Uterus (tissue), 3 donors: ENCODE measurements at regions not wholly inside any gene's neighbourhood (a gene's known extent, or its start where the extent isn't known, plus 50 kb on each side); places are given as distances from the start of the nearest gene placed in this dataset.

Experiments used
- DNase-seq, 2 donors: peaks; one replicate each; pipeline ENCODE4 v3.0.0-alpha.2; 2019 to 2020
- H3K27ac ChIP-seq, 2 donors: fragments of 200-600 bp; sonication (generic); 1 replicate in 1 of 2; 2 replicates in 1 of 2; pipeline ENCODE4 v1.5.1; 2016 to 2018
- H3K27me3 ChIP-seq, 2 donors: fragments of 200-600 bp; sonication (generic); one replicate each; pipeline ENCODE4 v1.5.1; 2018 to 2019; ENCODE audit warnings: control low read depth in 1 of 2
- H3K36me3 ChIP-seq, 2 donors: fragments of 200-600 bp; sonication (generic); one replicate each; pipeline ENCODE4 v1.5.1; 2019; ENCODE audit warnings: control low read depth in 1 of 2
- H3K4me1 ChIP-seq, 2 donors: fragments of 200-600 bp; sonication (generic); one replicate each; pipeline ENCODE4 v1.5.1; 2018 to 2019; ENCODE audit warnings: control low read depth in 1 of 2
- H3K4me3 ChIP-seq, 2 donors: fragments of 200-600 bp; sonication (generic); 1 replicate in 1 of 2; 2 replicates in 1 of 2; pipeline ENCODE4 v1.5.1; 2018 to 2019; ENCODE audit warnings: mild to moderate bottlenecking in 1 of 2
- H3K9me3 ChIP-seq, 2 donors: fragments of 200-600 bp; sonication (generic); one replicate each; pipeline ENCODE4 v1.5.1; 2019; ENCODE audit warnings: control low read depth in 1 of 2
- POLR2A ChIP-seq, 2 donors: fragments of 450-650 bp; IDR thresholded peaks; one replicate each; pipeline ENCODE4 v1.6.1; 2016; ENCODE audit warnings: antibody characterized with exemption in 2 of 2, mild to moderate bottlenecking in 1 of 2, moderate library complexity in 1 of 2
- intact Hi-C: fragments of 100-400 bp; cut with DNase I; formaldehyde crosslinking; loops from one replicate; pipeline ENCODE4 v1.15.1; 2023; ENCODE audit warnings: low total_unique reads
- TF ChIP-seq, protein P1 (sequence below), 4 experiments: fragments of 200-600 bp in 2 of 4; fragments of 450-650 bp in 2 of 4; sonication (generic) in 2 of 4; IDR thresholded peaks; one replicate each; pipeline ENCODE4 v1.5.1; 2016 to 2019; ENCODE audit warnings: antibody characterized with exemption in 4 of 4, mild to moderate bottlenecking in 2 of 4, moderate library complexity in 1 of 4
- donor health status: DM: yes; HTN: yes; CAD: no.

DNA sequence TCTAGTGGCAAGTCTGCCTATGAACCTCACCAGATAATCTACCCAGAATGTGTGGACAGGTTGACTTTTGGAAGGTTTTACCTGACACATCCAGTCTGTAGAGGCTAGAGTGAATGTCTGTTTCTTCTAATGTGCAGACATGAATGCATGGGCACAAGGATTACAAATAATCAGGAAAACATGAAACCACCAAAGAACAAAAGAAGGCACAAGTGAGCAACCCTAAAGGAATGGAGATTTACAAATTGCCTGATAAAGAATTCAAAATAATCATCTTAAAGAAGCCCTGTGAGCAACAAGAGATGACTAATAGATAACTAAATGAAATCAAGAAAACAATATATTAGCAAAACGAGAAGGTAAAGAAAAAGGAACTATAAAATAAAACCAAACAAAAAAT is 876.1 kb upstream of the ADGRB3 start:
- intact Hi-C loops: no loop called here

DNA sequence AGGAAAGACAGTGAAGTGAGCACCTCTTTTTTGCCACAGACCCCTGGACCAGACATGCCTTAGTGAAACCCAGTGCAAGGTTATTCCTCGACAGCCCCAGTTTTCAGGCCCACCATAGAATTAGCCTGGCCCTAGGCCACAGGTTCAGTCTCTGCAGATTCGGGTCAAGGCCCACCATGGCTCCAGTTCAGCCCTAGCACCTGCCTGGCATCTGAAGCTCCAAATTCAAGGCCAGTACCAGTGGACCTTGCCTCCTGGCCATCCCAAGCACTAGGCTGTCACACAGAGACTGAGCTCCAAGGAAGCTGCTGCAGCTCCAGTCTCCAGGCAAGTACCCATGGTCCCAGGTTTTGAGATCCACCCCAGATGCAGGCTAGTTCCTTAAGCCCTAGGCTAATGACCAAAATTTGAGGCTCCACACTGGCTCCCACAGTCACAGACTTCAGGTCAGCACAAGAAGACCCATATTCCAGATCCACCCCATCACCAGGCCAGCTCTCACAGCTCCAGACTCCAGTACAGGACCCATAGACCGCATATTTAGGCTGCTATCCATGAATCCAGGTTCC is 877.5 kb upstream of the ADGRB3 start:
- Histone ChIP-seq H3K4me1 (no peaks in the 10 kb centered on the region), H3K27ac (no peak overlapping the region), H3K36me3 (no peaks in the 10 kb centered on the region), H3K9me3 (no peaks in the 10 kb centered on the region), H3K4me3 (no peak overlapping the region), H3K27me3 (no peaks in the 10 kb centered on the region)
- no peak for DNase-seq
- intact Hi-C loops: no loop called here
- no peak for TF ChIP-seq POLR2A (IDR thresholded peaks at IDR 0.05)
- TF ChIP-seq, protein P1, sequence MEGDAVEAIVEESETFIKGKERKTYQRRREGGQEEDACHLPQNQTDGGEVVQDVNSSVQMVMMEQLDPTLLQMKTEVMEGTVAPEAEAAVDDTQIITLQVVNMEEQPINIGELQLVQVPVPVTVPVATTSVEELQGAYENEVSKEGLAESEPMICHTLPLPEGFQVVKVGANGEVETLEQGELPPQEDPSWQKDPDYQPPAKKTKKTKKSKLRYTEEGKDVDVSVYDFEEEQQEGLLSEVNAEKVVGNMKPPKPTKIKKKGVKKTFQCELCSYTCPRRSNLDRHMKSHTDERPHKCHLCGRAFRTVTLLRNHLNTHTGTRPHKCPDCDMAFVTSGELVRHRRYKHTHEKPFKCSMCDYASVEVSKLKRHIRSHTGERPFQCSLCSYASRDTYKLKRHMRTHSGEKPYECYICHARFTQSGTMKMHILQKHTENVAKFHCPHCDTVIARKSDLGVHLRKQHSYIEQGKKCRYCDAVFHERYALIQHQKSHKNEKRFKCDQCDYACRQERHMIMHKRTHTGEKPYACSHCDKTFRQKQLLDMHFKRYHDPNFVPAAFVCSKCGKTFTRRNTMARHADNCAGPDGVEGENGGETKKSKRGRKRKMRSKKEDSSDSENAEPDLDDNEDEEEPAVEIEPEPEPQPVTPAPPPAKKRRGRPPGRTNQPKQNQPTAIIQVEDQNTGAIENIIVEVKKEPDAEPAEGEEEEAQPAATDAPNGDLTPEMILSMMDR (IDR thresholded peaks at IDR 0.05): no peak

More for the DNA sequence above, 876.1 kb upstream of the ADGRB3 start:
- no peaks in the 10 kb centered on the region for H3K36me3 ChIP-seq
- no peak overlapping the region for H3K27ac ChIP-seq
- H3K27me3 ChIP-seq: no peaks in the 10 kb centered on the region
- H3K9me3 ChIP-seq: no peaks in the 10 kb centered on the region
- no peak for DNase-seq
- no peaks in the 10 kb centered on the region for H3K4me1 ChIP-seq
- no peak overlapping the region for H3K4me3 ChIP-seq
- no peak for TF ChIP-seq POLR2A (IDR thresholded peaks at IDR 0.05)
- TF ChIP-seq, protein P1 (IDR thresholded peaks at IDR 0.05): no peak

DNA sequence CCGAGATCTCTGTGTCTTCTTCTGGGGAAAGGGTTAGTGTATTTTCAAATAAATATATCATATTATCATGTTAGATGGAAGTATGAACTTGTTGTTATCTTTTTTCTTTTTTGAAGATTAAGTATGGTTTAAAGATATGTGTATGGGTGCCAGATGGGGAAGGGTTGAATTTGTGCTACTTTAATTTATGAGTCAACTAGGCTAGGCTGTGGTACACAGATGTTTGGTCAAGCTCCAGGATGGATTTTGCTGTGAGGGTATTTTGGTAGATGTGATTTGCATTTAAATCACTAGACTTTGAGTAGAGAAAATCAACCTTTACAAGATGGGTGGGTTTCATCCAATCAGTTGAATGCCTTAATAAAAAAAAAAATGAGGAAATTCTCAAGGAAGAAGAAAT is 886.6 kb upstream of the ADGRB3 start:
- no peaks in the 10 kb centered on the region for H3K4me1 ChIP-seq
- intact Hi-C loops: no loop called here
- TF ChIP-seq POLR2A (IDR thresholded peaks at IDR 0.05): no peak
- TF ChIP-seq, protein P1 (IDR thresholded peaks at IDR 0.05): no peak

DNA sequence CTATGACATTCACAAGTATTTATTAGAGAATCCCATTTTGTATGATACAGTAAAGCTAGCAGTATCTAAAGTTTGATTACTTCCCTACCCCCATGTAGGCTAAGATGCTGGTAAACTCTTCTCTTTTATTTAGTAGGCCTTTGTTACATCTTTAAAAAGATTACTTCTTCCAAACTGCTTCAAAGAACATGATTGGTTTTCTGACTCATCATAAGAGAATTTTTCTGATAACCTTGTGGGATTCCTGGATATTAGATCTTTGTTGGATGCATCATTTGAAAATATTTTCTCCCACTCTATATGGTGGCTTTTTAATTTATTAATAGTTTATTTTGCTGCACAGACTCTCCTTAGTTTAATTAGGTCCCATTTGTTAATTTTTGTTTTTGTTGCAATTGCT is 898.3 kb upstream of the ADGRB3 start:
- DNase-seq: no peak
- intact Hi-C loops: no loop called here
- no peaks in the 10 kb centered on the region for H3K27me3 ChIP-seq
- TF ChIP-seq, protein P1 (IDR thresholded peaks at IDR 0.05): no peak
- TF ChIP-seq POLR2A (IDR thresholded peaks at IDR 0.05): no peak
- H3K4me1 ChIP-seq: no peaks in the 10 kb centered on the region
- no peak overlapping the region for H3K4me3 ChIP-seq
- H3K27ac ChIP-seq: no peak overlapping the region
- no peaks in the 10 kb centered on the region for H3K36me3 ChIP-seq
- no peaks in the 10 kb centered on the region for H3K9me3 ChIP-seq

More for the DNA sequence above, 886.6 kb upstream of the ADGRB3 start:
- no peak for DNase-seq
- H3K27me3 ChIP-seq: no peaks in the 10 kb centered on the region
- H3K9me3 ChIP-seq: no peaks in the 10 kb centered on the region
- no peak overlapping the region for H3K27ac ChIP-seq
- H3K36me3 ChIP-seq: no peaks in the 10 kb centered on the region
- H3K4me3 ChIP-seq: no peak overlapping the region

DNA sequence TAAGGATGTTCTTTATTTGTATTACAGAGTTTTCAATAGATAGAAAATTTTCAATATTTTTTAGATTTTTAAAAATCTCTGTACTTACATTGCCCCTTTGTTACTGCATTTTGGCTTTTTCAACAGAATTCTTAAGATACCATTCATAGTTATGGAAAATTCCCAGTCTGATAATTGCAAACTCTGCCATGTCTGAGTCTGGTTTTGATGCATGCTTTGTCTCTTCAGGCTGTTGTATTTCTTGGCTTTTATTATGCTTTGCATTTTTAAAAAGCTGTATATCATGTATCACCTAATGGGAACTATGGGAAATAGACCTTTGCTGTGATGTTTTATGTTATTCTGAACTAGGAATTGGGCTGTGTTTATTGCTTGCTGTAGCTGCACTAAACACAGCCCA is 898.9 kb upstream of the ADGRB3 start:
- TF ChIP-seq POLR2A (IDR thresholded peaks at IDR 0.05): no peak
- TF ChIP-seq, protein P1 (IDR thresholded peaks at IDR 0.05): no peak
- no peak for DNase-seq
- no peaks in the 10 kb centered on the region for H3K4me1 ChIP-seq
- no peaks in the 10 kb centered on the region for H3K27me3 ChIP-seq
- no peak overlapping the region for H3K4me3 ChIP-seq
- intact Hi-C loops: no loop called here
- no peaks in the 10 kb centered on the region for H3K36me3 ChIP-seq
- H3K27ac ChIP-seq: no peak overlapping the region
- no peaks in the 10 kb centered on the region for H3K9me3 ChIP-seq
